ENCODE measurements at regions not wholly inside any gene's neighbourhood (a gene's known extent, or its start where the extent isn't known, plus 50 kb on each side); places are given as distances from the start of the nearest gene placed in this dataset.
A peak's percentile ranks its signal among the peaks of the same experiment; 100 is the strongest.

- DNase-seq (ENCODE audit: low read depth in 1 of 2, low spot score in 1 of 2), result no peak
- H3K4me3 ChIP-seq (replicated peaks; ENCODE audit: insufficient read depth, low read length), result no peak overlapping the region
- TF ChIP-seq, protein P1, sequence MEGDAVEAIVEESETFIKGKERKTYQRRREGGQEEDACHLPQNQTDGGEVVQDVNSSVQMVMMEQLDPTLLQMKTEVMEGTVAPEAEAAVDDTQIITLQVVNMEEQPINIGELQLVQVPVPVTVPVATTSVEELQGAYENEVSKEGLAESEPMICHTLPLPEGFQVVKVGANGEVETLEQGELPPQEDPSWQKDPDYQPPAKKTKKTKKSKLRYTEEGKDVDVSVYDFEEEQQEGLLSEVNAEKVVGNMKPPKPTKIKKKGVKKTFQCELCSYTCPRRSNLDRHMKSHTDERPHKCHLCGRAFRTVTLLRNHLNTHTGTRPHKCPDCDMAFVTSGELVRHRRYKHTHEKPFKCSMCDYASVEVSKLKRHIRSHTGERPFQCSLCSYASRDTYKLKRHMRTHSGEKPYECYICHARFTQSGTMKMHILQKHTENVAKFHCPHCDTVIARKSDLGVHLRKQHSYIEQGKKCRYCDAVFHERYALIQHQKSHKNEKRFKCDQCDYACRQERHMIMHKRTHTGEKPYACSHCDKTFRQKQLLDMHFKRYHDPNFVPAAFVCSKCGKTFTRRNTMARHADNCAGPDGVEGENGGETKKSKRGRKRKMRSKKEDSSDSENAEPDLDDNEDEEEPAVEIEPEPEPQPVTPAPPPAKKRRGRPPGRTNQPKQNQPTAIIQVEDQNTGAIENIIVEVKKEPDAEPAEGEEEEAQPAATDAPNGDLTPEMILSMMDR (IDR thresholded peaks at IDR 0.05; ENCODE audit: insufficient read depth, low read length), result no peak
- no peak for TF ChIP-seq GABPA (IDR thresholded peaks at IDR 0.05; ENCODE audit: low read depth)
- no peak for TF ChIP-seq REST (IDR thresholded peaks at IDR 0.05; ENCODE audit: insufficient replicate concordance, low read depth)
- TF ChIP-seq POLR2AphosphoS5 (IDR thresholded peaks at IDR 0.05; ENCODE audit: low read depth), result no peak
- no peak for TF ChIP-seq SPI1 (IDR thresholded peaks at IDR 0.05; ENCODE audit: borderline replicate concordance, low read depth)
- H3K27ac ChIP-seq (replicated peaks), result no peak overlapping the region
- no peaks in the 10 kb centered on the region for H3K27me3 ChIP-seq (ENCODE audit: insufficient read depth, poor library complexity, severe bottlenecking)
Observed at GRCh38 chr2:111667001-111667400, 217.0 kb downstream of the ANAPC1 start.

GRCh38 chr2:111667542-111668273, 216.3 kb downstream of the ANAPC1 start:
- Histone ChIP-seq H3K27me3 (ENCODE audit: insufficient read depth, poor library complexity, severe bottlenecking) (no peaks in the 10 kb centered on the region), H3K27ac (replicated peaks) (no peak overlapping the region), H3K4me3 (replicated peaks; ENCODE audit: insufficient read depth, low read length) (no peak overlapping the region)
- TF ChIP-seq GABPA (IDR thresholded peaks at IDR 0.05; ENCODE audit: low read depth) (no peak), REST (IDR thresholded peaks at IDR 0.05; ENCODE audit: insufficient replicate concordance, low read depth) (no peak), SPI1 (IDR thresholded peaks at IDR 0.05; ENCODE audit: borderline replicate concordance, low read depth) (no peak)
- TF ChIP-seq, protein P1 (IDR thresholded peaks at IDR 0.05; ENCODE audit: insufficient read depth, low read length), result peak; percentile 7
- peak in 1 of 2 experiments; percentile 63 for DNase-seq (ENCODE audit: low read depth in 1 of 2, low spot score in 1 of 2)

GRCh38 chr2:111668274-111668616, 215.7 kb downstream of the ANAPC1 start:
- TF ChIP-seq, protein P1 (IDR thresholded peaks at IDR 0.05; ENCODE audit: insufficient read depth, low read length), result no peak
- no peak for TF ChIP-seq SPI1 (IDR thresholded peaks at IDR 0.05; ENCODE audit: borderline replicate concordance, low read depth)
- TF ChIP-seq GABPA (IDR thresholded peaks at IDR 0.05; ENCODE audit: low read depth), result no peak
- TF ChIP-seq REST (IDR thresholded peaks at IDR 0.05; ENCODE audit: insufficient replicate concordance, low read depth), result no peak
- no peak for TF ChIP-seq POLR2AphosphoS5 (IDR thresholded peaks at IDR 0.05; ENCODE audit: low read depth)
- no peak for DNase-seq (ENCODE audit: low read depth in 1 of 2, low spot score in 1 of 2)
- Histone ChIP-seq H3K27me3 (ENCODE audit: insufficient read depth, poor library complexity, severe bottlenecking) (no peaks in the 10 kb centered on the region), H3K4me3 (replicated peaks; ENCODE audit: insufficient read depth, low read length) (no peak overlapping the region), H3K27ac (replicated peaks) (no peak overlapping the region)
